ENCODE measurements at regions not wholly inside any gene's neighbourhood (a gene's known extent, or its start where the extent isn't known, plus 50 kb on each side); places are given as distances from the start of the nearest gene placed in this dataset.
"Not testable (repeated sequence)": the region's sequence is repeated elsewhere in the genome, so short reads cannot be mapped to it uniquely, and the experiment has no call there.

GRCh38 chr3:177394231-177395024, 197.1 kb upstream of the TBL1XR1 start:
- DNase-seq (ENCODE audit: low read depth in 2 of 2), result not testable (repeated sequence)

DNA sequence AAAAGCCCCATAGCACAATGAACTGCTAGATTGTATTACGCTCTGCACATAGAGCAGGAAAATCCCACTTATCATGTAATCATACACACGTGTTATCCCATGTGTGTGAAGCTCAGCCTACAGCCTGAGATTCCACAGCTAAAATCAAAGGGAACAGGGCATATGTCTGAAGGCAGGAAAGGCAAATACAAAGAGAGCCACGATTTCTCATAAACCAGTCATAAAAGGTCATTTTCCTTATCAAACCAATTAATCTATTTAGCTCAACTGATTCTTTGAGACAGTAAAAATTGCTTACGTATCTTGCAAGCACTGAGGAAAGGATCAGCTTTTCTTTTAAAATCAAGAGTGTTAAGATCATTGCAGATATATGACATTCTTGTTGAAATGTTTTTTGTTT, 199.5 kb upstream of the TBL1XR1 start:
- no peak for DNase-seq (ENCODE audit: low read depth in 2 of 2)

DNA sequence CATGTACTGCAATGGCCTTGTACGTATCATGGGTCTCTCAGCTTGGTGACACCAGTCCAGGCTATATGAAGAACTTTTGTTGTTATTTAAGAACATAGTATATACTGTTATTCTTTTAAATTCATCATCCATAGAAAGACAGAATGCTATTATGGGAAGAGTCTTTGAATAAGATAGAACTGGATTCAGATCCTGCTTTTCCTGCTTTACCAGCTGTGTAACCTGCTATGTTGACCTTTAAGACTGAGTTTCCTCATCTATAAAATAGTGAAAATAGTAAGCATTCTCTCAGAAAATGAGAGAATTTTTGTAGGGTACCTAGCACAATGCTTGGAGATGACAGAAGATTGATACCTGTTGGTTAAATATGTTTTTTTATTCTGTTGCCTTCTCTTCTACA, 204.1 kb upstream of the TBL1XR1 start:
- DNase-seq (ENCODE audit: low read depth in 2 of 2), result no peak

DNA sequence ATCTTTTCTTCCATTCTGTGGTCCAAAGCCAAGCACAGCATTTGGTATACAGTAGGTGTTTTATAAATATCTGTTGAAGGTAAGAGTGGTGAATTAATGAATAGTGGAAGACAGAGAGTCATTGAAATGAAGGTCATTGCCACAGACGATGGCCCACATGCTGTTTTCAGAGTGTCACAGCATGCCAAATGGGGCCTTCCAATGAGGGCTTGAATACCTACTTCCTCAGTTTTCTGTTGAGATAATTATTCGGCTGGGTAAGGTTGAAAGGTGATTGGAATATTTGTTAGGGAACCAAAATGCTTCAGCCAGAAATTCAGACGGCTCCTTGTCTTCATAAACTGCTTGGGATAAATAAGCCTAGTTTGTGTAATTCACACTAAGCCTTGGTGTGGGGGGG, 205.3 kb upstream of the TBL1XR1 start:
- DNase-seq (ENCODE audit: low read depth in 2 of 2), result no peak

DNA sequence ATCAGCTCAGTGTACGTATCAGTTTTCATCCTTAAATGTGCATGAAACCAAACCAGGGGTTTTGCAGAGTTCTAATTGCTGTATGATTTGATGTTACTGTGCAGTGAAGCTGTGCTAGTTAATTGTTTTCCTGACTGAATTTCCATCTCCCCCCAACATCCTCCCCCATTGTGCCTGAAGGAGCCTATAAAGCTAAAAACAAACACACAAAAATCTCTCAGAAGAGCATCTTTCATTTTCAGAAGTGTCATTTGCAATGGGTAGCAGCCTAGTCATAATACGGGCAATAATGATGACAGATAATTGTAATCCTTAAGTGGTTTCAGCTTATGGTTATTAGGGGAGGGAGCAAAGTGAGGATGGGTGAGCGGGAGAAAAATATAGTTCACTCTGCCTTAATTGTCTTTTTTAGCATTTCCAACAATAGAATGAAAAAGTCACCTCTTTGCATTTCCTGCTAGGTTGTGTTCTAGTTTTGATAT, 207.9 kb upstream of the TBL1XR1 start:
- no peak for DNase-seq (ENCODE audit: low read depth in 2 of 2)

GRCh38 chr3:177410730-177411129, 213.4 kb upstream of the TBL1XR1 start:
- no peak for DNase-seq (ENCODE audit: low read depth in 2 of 2)

GRCh38 chr3:177411201-177411600, 213.9 kb upstream of the TBL1XR1 start:
- DNase-seq (ENCODE audit: low read depth in 2 of 2), result no peak

- DNase-seq (ENCODE audit: low read depth in 2 of 2), result not testable (repeated sequence)
Observed at GRCh38 chr3:177412677-177413170, 215.4 kb upstream of the TBL1XR1 start.

DNA sequence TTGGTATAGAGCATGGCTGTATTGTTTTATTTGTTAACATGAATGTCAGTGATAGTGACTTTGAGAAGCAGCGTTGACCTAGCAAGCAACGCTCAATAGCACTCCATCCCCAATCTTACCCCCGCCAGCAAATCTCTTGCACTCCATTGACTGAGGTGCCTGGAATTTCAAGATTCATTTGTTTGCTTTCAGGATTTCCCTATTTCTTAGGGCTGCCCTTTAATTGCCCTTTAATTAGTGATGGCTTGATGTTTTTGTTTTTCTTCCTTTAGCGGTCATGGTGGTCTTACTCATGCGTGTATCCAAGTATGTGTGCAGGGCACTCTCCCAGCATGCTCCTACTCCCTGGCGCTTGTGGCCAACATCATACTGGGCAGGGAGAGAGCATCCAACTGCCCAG, 216.8 kb upstream of the TBL1XR1 start:
- DNase-seq (ENCODE audit: low read depth in 2 of 2), result no peak

DNA sequence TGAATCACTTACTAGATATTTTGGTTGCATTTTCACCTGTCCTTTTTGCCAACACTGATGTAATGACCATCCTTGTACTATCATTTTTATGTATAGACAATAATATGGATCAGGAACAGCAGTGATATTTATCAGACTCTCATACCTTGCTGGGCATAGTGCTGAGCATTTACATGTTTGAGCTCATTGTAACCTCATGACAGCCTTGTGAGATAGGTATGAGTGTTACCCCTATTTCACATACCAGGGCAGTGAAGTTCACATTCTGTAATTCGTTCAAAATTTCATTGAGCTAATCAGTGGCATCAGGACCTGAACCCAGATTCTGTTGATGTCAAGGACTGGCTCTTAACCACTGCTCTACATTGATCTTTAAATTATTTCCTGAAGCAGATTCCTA, 221.5 kb upstream of the TBL1XR1 start:
- DNase-seq (ENCODE audit: low read depth in 2 of 2), result no peak

- DNase-seq (ENCODE audit: low read depth in 2 of 2), result no peak
Observed at GRCh38 chr3:177419904-177420601, 222.8 kb upstream of the TBL1XR1 start.

DNA sequence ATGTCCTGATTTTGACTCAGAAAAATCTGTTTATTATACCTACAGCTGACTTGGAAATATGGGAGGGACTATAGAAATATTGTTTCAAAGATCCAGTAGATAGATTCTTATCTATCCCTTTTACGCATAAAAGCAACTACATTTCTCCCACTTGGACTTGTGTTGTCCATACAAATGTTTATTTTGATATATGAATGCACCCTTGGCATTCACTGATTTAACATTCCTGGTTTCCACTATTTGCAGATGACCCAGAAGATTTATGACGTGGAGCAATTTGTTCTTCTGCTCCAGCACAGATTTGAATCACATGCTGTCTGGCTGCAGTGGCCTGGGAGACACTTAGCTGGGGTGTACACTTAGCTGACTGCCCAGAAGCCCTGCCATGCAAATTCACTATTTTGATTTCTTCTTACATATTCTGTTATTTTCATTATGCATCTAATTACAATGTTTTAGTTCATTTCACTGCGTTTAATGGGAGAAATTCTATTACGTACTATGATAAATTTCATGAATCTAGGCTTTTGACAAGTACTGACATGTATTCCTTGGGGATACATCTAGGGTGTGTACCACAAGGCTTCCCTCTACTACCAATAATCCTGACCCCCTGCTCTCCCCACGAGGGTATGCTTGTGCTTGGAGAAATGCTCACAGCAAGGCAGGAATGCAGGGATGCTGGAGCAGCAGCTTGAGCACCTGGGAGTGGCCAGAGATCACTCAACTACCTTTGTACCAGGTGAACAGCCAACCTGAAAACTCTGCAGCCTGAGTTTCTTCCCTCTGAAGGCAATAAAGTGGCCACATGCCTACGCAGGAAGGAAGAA, 223.6 kb upstream of the TBL1XR1 start:
- DNase-seq (ENCODE audit: low read depth in 2 of 2), result no peak

- no peak for DNase-seq (ENCODE audit: low read depth in 2 of 2)
Observed at GRCh38 chr3:177421481-177421785, 224.2 kb upstream of the TBL1XR1 start.

- no peak for DNase-seq (ENCODE audit: low read depth in 2 of 2)
Observed at GRCh38 chr3:177424521-177424920, 227.2 kb upstream of the TBL1XR1 start.

GRCh38 chr3:177425042-177425441, 227.8 kb upstream of the TBL1XR1 start:
- DNase-seq (ENCODE audit: low read depth in 2 of 2), result no peak

DNA sequence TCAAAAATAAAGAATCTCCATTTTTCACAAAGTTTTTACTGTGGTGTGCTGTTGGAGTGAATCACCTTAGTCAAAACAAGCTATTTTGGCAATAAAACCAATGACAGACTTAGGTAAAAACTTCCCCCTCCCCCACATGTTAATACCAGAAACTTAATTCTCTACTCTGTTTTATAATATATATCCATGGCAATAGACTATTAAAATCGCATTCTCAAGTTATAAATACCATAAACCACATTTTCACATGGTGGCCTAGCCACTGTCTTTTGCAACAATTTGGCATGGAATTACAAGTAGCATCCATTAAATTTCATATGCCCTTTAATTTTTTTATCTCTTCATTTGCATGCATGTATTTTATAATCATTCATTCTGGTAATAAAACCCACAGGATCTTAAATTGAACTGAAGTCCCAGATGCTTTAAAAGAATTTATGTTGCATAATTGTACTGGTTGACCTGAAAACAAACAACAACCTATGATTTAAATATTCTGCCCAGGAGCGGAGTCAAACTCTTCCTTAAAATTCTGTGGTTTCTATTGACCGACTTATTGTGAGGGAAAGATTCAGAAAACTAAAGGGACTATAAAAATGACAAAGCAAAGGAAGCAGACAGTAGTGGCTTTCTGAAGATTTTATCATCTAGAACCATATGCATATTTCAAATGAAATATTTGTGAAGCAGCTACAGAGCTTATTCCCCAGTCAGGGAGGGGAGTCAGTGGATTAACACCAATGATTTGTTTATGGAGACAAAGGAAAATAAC, 229.0 kb upstream of the TBL1XR1 start:
- DNase-seq (ENCODE audit: low read depth in 2 of 2), result no peak

DNA sequence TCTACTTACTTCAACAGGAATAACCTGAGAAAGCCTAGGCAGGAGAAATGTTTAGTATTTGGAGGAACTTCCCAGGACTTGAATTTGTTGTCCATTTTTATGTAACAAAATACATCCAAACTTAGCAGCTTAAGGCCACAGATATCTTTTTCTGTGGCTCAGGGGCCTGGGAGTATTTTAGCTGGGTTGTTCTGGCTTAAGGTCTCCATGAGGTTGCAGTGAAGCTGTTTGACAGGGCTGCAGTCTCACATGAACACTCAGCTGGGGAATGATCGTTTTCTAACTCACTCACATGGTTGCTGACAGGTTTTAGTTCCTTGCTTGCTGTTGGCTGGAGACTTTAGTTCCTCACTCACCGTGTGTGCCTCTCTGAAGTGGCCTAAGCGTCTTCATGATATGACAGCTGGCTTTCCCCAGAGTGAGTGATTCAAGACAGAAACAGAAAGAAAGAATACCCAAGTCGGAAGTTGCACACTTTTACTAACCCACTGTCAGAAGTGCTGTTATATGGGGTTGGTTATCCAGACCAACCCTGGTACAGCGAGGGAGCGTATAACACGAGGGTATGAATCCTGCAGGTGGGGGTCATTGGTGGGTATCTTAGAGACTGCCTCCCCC, 229.7 kb upstream of the TBL1XR1 start:
- DNase-seq (ENCODE audit: low read depth in 2 of 2), result peak in 1 of 2 donors; percentile 41

GRCh38 chr3:177427540-177427939, 230.3 kb upstream of the TBL1XR1 start:
- no peak for DNase-seq (ENCODE audit: low read depth in 2 of 2)

- DNase-seq (ENCODE audit: low read depth in 2 of 2), result no peak
Observed at GRCh38 chr3:177429079-177429478, 231.8 kb upstream of the TBL1XR1 start.

- no peak for DNase-seq (ENCODE audit: low read depth in 2 of 2)
Observed at GRCh38 chr3:177429771-177430170, 232.5 kb upstream of the TBL1XR1 start.

DNA sequence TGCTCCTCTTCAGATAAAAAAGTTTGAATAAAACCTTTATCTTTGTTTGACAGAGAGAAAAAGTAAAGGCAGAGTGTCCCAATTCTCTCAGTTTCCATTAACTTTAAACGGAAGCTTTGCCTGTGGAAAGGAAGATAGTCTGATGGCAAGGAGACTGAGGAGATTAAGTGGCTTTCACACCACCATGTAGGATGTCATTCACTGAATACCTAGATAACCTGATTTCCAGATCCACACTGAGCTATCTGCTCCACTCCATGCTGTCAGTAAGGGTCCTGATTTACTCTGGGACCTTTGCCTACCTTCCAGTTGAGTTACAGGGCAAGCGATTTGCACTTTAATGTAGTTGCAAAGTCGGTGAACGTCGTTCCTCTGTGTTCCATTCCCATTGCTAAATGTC, 233.4 kb upstream of the TBL1XR1 start:
- DNase-seq (ENCODE audit: low read depth in 2 of 2), result no peak

Data from activated CD4-positive, alpha-beta T cell treated with anti-CD3 and anti-CD28 coated beads for 24 hours (primary cell).